Activated CD4-positive, alpha-beta T cell treated with anti-CD3 and anti-CD28 coated beads, Interleukin-2, amount 10 ng/mL, durations not matched to agents 24 days and 14 days (primary cell): ENCODE measurements at regions not wholly inside any gene's neighbourhood (a gene's known extent, or its start where the extent isn't known, plus 50 kb on each side); places are given as distances from the start of the nearest gene placed in this dataset.
"Not testable (repeated sequence)": the region's sequence is repeated elsewhere in the genome, so short reads cannot be mapped to it uniquely, and the experiment has no call there.

ENCODE experiments used
- DNase-seq: peaks from one replicate; pipeline ENCODE4 v3.0.0; 2022
- H3K27ac Mint-ChIP-seq: one replicate; pipeline ENCODE4 v1.8.0; 2022; ENCODE audit warnings: mild to moderate bottlenecking, mixed read lengths
- H3K27me3 Mint-ChIP-seq: one replicate; pipeline ENCODE4 v1.8.0; 2022; ENCODE audit warnings: mixed read lengths
- H3K36me3 Mint-ChIP-seq: one replicate; pipeline ENCODE4 v1.8.0; 2022; ENCODE audit warnings: low read depth, mild to moderate bottlenecking, mixed read lengths
- H3K4me1 Mint-ChIP-seq: one replicate; pipeline ENCODE4 v1.8.0; 2021; ENCODE audit warnings: mixed read lengths
- H3K4me3 Mint-ChIP-seq: one replicate; pipeline ENCODE4 v1.8.0; 2022; ENCODE audit warnings: mild to moderate bottlenecking, moderate library complexity, mixed read lengths
- H3K9me3 Mint-ChIP-seq: one replicate; pipeline ENCODE4 v1.8.0; 2021; ENCODE audit warnings: mixed read lengths
- intact Hi-C: fragments of 100-400 bp; cut with micrococcal nuclease; formaldehyde crosslinking; loops from one replicate; pipeline ENCODE4 v1.15.1; 2023

GRCh38 chr13:97544971-97545499 lies 111.1 kb downstream of the RAP2A start:
- H3K4me3 Mint-ChIP-seq, H3K4me1 Mint-ChIP-seq, DNase-seq, intact Hi-C loops, H3K9me3 Mint-ChIP-seq, H3K27ac Mint-ChIP-seq, H3K36me3 Mint-ChIP-seq, H3K27me3 Mint-ChIP-seq: not testable (repeated sequence)

GRCh38 chr13:97548138-97548537 lies 114.2 kb downstream of the RAP2A start:
- DNase-seq: no peak
- Mint-ChIP-seq H3K27me3 (no peaks in the 10 kb centered on the region), H3K27ac (no peak overlapping the region), H3K4me3 (no peak overlapping the region), H3K9me3 (no peaks in the 10 kb centered on the region), H3K36me3 (no peaks in the 10 kb centered on the region), H3K4me1 (no peaks in the 10 kb centered on the region)
- intact Hi-C loops: no loop called here

- Mint-ChIP-seq H3K9me3 (no peaks in the 10 kb centered on the region), H3K4me3 (no peak overlapping the region), H3K27me3 (no peaks in the 10 kb centered on the region), H3K36me3 (no peaks in the 10 kb centered on the region), H3K4me1 (no peaks in the 10 kb centered on the region), H3K27ac (no peak overlapping the region)
- intact Hi-C loops: no loop called here
- no peak for DNase-seq
Measured at GRCh38 chr13:97548711-97549110, 114.7 kb downstream of the RAP2A start.

- H3K27me3 Mint-ChIP-seq: no peaks in the 10 kb centered on the region
- no peaks in the 10 kb centered on the region for H3K36me3 Mint-ChIP-seq
- H3K4me1 Mint-ChIP-seq: no peaks in the 10 kb centered on the region
- H3K27ac Mint-ChIP-seq: no peak overlapping the region
- H3K9me3 Mint-ChIP-seq: no peaks in the 10 kb centered on the region
- no peak for DNase-seq
- intact Hi-C loops: no loop called here
- H3K4me3 Mint-ChIP-seq: no peak overlapping the region
Measured at GRCh38 chr13:97549201-97549600, 115.2 kb downstream of the RAP2A start.

GRCh38 chr13:97554496-97554895 lies 120.5 kb downstream of the RAP2A start:
- Mint-ChIP-seq H3K9me3 (no peaks in the 10 kb centered on the region), H3K4me1 (no peaks in the 10 kb centered on the region), H3K36me3 (no peaks in the 10 kb centered on the region), H3K27me3 (no peaks in the 10 kb centered on the region), H3K27ac (no peak overlapping the region), H3K4me3 (no peak overlapping the region)
- intact Hi-C loops: no loop called here
- no peak for DNase-seq

GRCh38 chr13:97555034-97555433 lies 121.1 kb downstream of the RAP2A start:
- no peaks in the 10 kb centered on the region for H3K9me3 Mint-ChIP-seq
- no peaks in the 10 kb centered on the region for H3K4me1 Mint-ChIP-seq
- H3K27ac Mint-ChIP-seq: no peak overlapping the region
- DNase-seq: no peak
- no peaks in the 10 kb centered on the region for H3K36me3 Mint-ChIP-seq
- no peaks in the 10 kb centered on the region for H3K27me3 Mint-ChIP-seq
- no peak overlapping the region for H3K4me3 Mint-ChIP-seq
- intact Hi-C loops: no loop called here

- no peaks in the 10 kb centered on the region for H3K27me3 Mint-ChIP-seq
- H3K27ac Mint-ChIP-seq: no peak overlapping the region
- intact Hi-C loops: no loop called here
- DNase-seq: no peak
- H3K4me3 Mint-ChIP-seq: no peak overlapping the region
- no peaks in the 10 kb centered on the region for H3K4me1 Mint-ChIP-seq
- H3K36me3 Mint-ChIP-seq: no peaks in the 10 kb centered on the region
- H3K9me3 Mint-ChIP-seq: no peaks in the 10 kb centered on the region
Measured at GRCh38 chr13:97559030-97559429, 125.1 kb downstream of the RAP2A start.

GRCh38 chr13:97559981-97560380 lies 126.0 kb downstream of the RAP2A start:
- no peak overlapping the region for H3K27ac Mint-ChIP-seq
- no peaks in the 10 kb centered on the region for H3K4me1 Mint-ChIP-seq
- no peaks in the 10 kb centered on the region for H3K36me3 Mint-ChIP-seq
- H3K9me3 Mint-ChIP-seq: no peaks in the 10 kb centered on the region
- H3K27me3 Mint-ChIP-seq: no peaks in the 10 kb centered on the region
- intact Hi-C loops: no loop called here
- no peak overlapping the region for H3K4me3 Mint-ChIP-seq
- DNase-seq: no peak

GRCh38 chr13:97561182-97561581 lies 127.2 kb downstream of the RAP2A start:
- Mint-ChIP-seq H3K27me3 (peaks cover 2% of the 10 kb centered on the region), H3K27ac (no peak overlapping the region), H3K36me3 (no peaks in the 10 kb centered on the region), H3K9me3 (no peaks in the 10 kb centered on the region), H3K4me1 (no peaks in the 10 kb centered on the region), H3K4me3 (no peak overlapping the region)
- intact Hi-C loops: no loop called here
- DNase-seq: no peak

- no peaks in the 10 kb centered on the region for H3K36me3 Mint-ChIP-seq
- H3K4me3 Mint-ChIP-seq: no peak overlapping the region
- no peak overlapping the region for H3K27ac Mint-ChIP-seq
- no peaks in the 10 kb centered on the region for H3K4me1 Mint-ChIP-seq
- peaks cover 2% of the 10 kb centered on the region for H3K27me3 Mint-ChIP-seq
- no peaks in the 10 kb centered on the region for H3K9me3 Mint-ChIP-seq
- no peak for DNase-seq
- intact Hi-C loops: no loop called here
Measured at GRCh38 chr13:97562962-97563361, 129.0 kb downstream of the RAP2A start.

- Mint-ChIP-seq H3K4me1 (no peaks in the 10 kb centered on the region), H3K4me3 (no peak overlapping the region), H3K36me3 (no peaks in the 10 kb centered on the region), H3K27ac (no peak overlapping the region), H3K27me3 (peaks cover 2% of the 10 kb centered on the region), H3K9me3 (no peaks in the 10 kb centered on the region)
- no peak for DNase-seq
- intact Hi-C loops: no loop called here
Measured at GRCh38 chr13:97564956-97565355, 131.0 kb downstream of the RAP2A start.

- DNase-seq: no peak
- Mint-ChIP-seq H3K9me3 (no peaks in the 10 kb centered on the region), H3K27ac (no peak overlapping the region), H3K36me3 (no peaks in the 10 kb centered on the region), H3K4me3 (no peak overlapping the region), H3K4me1 (no peaks in the 10 kb centered on the region), H3K27me3 (peaks cover 2% of the 10 kb centered on the region)
- intact Hi-C loops: no loop called here
Measured at GRCh38 chr13:97565906-97566305, 131.9 kb downstream of the RAP2A start.

- Mint-ChIP-seq H3K4me1 (no peaks in the 10 kb centered on the region), H3K27me3 (peaks cover 2% of the 10 kb centered on the region), H3K36me3 (no peaks in the 10 kb centered on the region), H3K4me3 (no peak overlapping the region), H3K27ac (no peak overlapping the region), H3K9me3 (no peaks in the 10 kb centered on the region)
- intact Hi-C loops: no loop called here
- no peak for DNase-seq
Measured at GRCh38 chr13:97566907-97567306, 132.9 kb downstream of the RAP2A start.

GRCh38 chr13:97567510-97568243 lies 133.7 kb downstream of the RAP2A start:
- intact Hi-C loops: no loop called here
- H3K27ac Mint-ChIP-seq: no peak overlapping the region
- no peaks in the 10 kb centered on the region for H3K9me3 Mint-ChIP-seq
- no peaks in the 10 kb centered on the region for H3K4me1 Mint-ChIP-seq
- no peak for DNase-seq
- no peak overlapping the region for H3K4me3 Mint-ChIP-seq
- H3K36me3 Mint-ChIP-seq: no peaks in the 10 kb centered on the region
- H3K27me3 Mint-ChIP-seq: peaks cover 2% of the 10 kb centered on the region

- Mint-ChIP-seq H3K4me1 (no peaks in the 10 kb centered on the region), H3K9me3 (no peaks in the 10 kb centered on the region), H3K27me3 (peaks cover 2% of the 10 kb centered on the region), H3K27ac (no peak overlapping the region), H3K4me3 (no peak overlapping the region), H3K36me3 (no peaks in the 10 kb centered on the region)
- DNase-seq: no peak
- intact Hi-C loops: no loop called here
Measured at GRCh38 chr13:97568850-97569249, 134.9 kb downstream of the RAP2A start.
